Endothelial cell of umbilical vein (primary cell): ENCODE measurements at regions not wholly inside any gene's neighbourhood (a gene's known extent, or its start where the extent isn't known, plus 50 kb on each side); places are given as distances from the start of the nearest gene placed in this dataset.

Experiments used
- BruUV-seq: library from RNA; stranded (reverse); fragments of 400-500 nt; replicated peaks from 2 replicates; lab custom pipeline; 2021; lab: Mats Ljungman, UMichigan
- CTCF ChIA-PET: fragments of 300-600, 350-600 bp; sonication (Branson Sonifier 250); formaldehyde crosslinking; loops from one replicate; lab custom pipeline; 2021; ENCODE audit warnings: antibody characterized with exemption, inconsistent platforms; lab: Charles Lee
- POLR2A ChIA-PET: fragments of 300-600, 350-600 bp; sonication (Branson Sonifier 250); formaldehyde crosslinking; loops from one replicate; lab custom pipeline; 2021; ENCODE audit warnings: antibody characterized with exemption, inconsistent platforms; lab: Charles Lee
- DNase-seq: peaks from one replicate; pipeline ENCODE4 v3.0.0-alpha.2; 2011; ENCODE audit warnings: low read depth, low spot score
- FAIRE-seq: peaks from 2 replicates; lab custom pipeline; 2011; peaks lifted over from hg19 to GRCh38; lab: Jason Lieb, UNC
- H2AFZ ChIP-seq: 2 replicates; pipeline ENCODE4 v1.6.0; 2012; ENCODE audit warnings: low read depth, low read length, control low read depth, inconsistent platforms
- H3K27ac ChIP-seq: 2 replicates; pipeline ENCODE4 v1.5.1; 2011; ENCODE audit warnings: low read depth, mild to moderate bottlenecking, control low read depth, low read length, moderate library complexity; ENCODE audit not compliant: insufficient read depth
- H3K27me3 ChIP-seq, 2 experiments: 2 replicates each; pipeline versions ENCODE4 v1.6.0 to v1.6.1; 2011; ENCODE audit warnings: low read length in 2 of 2, mixed read lengths in 1 of 2; ENCODE audit not compliant: control insufficient read depth in 2 of 2, insufficient read depth in 2 of 2
- H3K36me3 ChIP-seq, 2 experiments: 2 replicates in 1 of 2; 3 replicates in 1 of 2; pipeline ENCODE4 v1.5.1; 2011; ENCODE audit warnings: low read length in 2 of 2, mild to moderate bottlenecking in 1 of 2, moderate library complexity in 1 of 2; ENCODE audit not compliant: control insufficient read depth in 2 of 2, insufficient read depth in 2 of 2; ENCODE audit errors: extremely low read depth in 1 of 2
- H3K4me1 ChIP-seq: 3 replicates; pipeline ENCODE4 v1.5.1; 2011; ENCODE audit warnings: mild to moderate bottlenecking, low read length; ENCODE audit not compliant: control insufficient read depth, insufficient read depth; ENCODE audit errors: extremely low read depth
- H3K4me2 ChIP-seq: 2 replicates; pipeline ENCODE4 v1.6.1; 2011; ENCODE audit warnings: low read length, control low read depth, mixed read lengths; ENCODE audit not compliant: insufficient read depth
- H3K4me3 ChIP-seq, 3 experiments: fragments of 200-600 bp in 1 of 3; sonication (generic), shearing (Covaris generic) in 1 of 3; replicated peaks in 1 of 3; 2 replicates each; pipeline ENCODE4 v1.5.1; 2011 to 2016; ENCODE audit warnings: control low read depth in 3 of 3, low read length in 3 of 3, mild to moderate bottlenecking in 2 of 3, inconsistent platforms in 1 of 3, low read depth in 1 of 3, moderate library complexity in 1 of 3; ENCODE audit not compliant: insufficient read depth in 1 of 3
- H3K79me2 ChIP-seq: 2 replicates; pipeline ENCODE4 v1.6.0; 2012; ENCODE audit warnings: low read length, inconsistent platforms; ENCODE audit not compliant: control insufficient read depth, insufficient read depth
- H3K9ac ChIP-seq: replicated peaks from 2 replicates; pipeline ENCODE3; 2011; ENCODE audit warnings: low read length, control low read depth; ENCODE audit not compliant: insufficient read depth; ENCODE audit errors: extremely low read depth
- H3K9me1 ChIP-seq: replicated peaks from 3 replicates; pipeline ENCODE4 v1.6.0; 2011; ENCODE audit warnings: mild to moderate bottlenecking, low read length; ENCODE audit not compliant: control insufficient read depth, insufficient read depth; ENCODE audit errors: extremely low read depth
- H3K9me3 ChIP-seq: replicated peaks from 2 replicates; pipeline ENCODE4 v1.5.1; 2012; ENCODE audit warnings: low read length, inconsistent platforms; ENCODE audit not compliant: control insufficient read depth, insufficient read depth
- H4K20me1 ChIP-seq: replicated peaks from 2 replicates; pipeline ENCODE3; 2011; ENCODE audit warnings: mild to moderate bottlenecking, low read length; ENCODE audit not compliant: control insufficient read depth, insufficient read depth; ENCODE audit errors: extremely low read depth
- CTCF ChIP-seq, 2 donors: IDR thresholded peaks; 1 replicate in 1 of 2; 2 replicates in 1 of 2; pipeline ENCODE4 v1.5.1; 2011; ENCODE audit warnings: low read length in 2 of 2, mild to moderate bottlenecking in 2 of 2, moderate library complexity in 2 of 2, control low read depth in 1 of 2, inconsistent platforms in 1 of 2, low read depth in 1 of 2; ENCODE audit not compliant: insufficient read depth in 1 of 2; ENCODE audit errors: extremely low read depth in 1 of 2
- EZH2 ChIP-seq: IDR thresholded peaks from 2 replicates; pipeline ENCODE4 v1.6.1; 2012; ENCODE audit warnings: borderline replicate concordance, low read depth, mild to moderate bottlenecking, moderate library complexity, low read length, inconsistent platforms; ENCODE audit not compliant: severe bottlenecking
- FOS ChIP-seq: IDR thresholded peaks from 2 replicates; pipeline ENCODE4 v1.6.1; 2011; ENCODE audit warnings: mild to moderate bottlenecking, low read length, moderate library complexity, borderline replicate concordance; ENCODE audit not compliant: insufficient read depth
- GATA2 ChIP-seq: IDR thresholded peaks from 2 replicates; pipeline ENCODE4 v1.7.0; 2011; ENCODE audit warnings: low read depth, mild to moderate bottlenecking, moderate library complexity, mixed read lengths, low read length; ENCODE audit not compliant: insufficient read length, insufficient read depth
- JUN ChIP-seq: IDR thresholded peaks from 2 replicates; pipeline ENCODE4 v1.6.1; 2011; ENCODE audit warnings: borderline replicate concordance, low read depth; ENCODE audit not compliant: insufficient read length, insufficient read depth
- MAX ChIP-seq: IDR thresholded peaks from 2 replicates; pipeline ENCODE4 v1.6.1; 2011; ENCODE audit not compliant: insufficient read depth, insufficient read length
- MYC ChIP-seq: IDR thresholded peaks from one replicate; pipeline ENCODE4 v1.6.1; 2011; ENCODE audit warnings: mild to moderate bottlenecking, low read depth, low read length
- POLR2A ChIP-seq: IDR thresholded peaks from 2 replicates; pipeline ENCODE4 v1.6.1; 2012; ENCODE audit warnings: low read depth, mild to moderate bottlenecking, control low read depth, low read length
- dilution Hi-C: fragments of 300-500 bp; cut with MboI; formaldehyde crosslinking; loops from one replicate; pipeline ENCODE4 v1.15.0; 2019; ENCODE audit warnings: low sequenced_read_pairs; ENCODE audit not compliant: extremely low pct_ligation_motif_present
- intact Hi-C: fragments of 100-400 bp; cut with micrococcal nuclease; formaldehyde crosslinking; loops from one replicate; pipeline ENCODE4 v1.10.0; 2022

GRCh38 chr6:2552526-2553154 lies 198.1 kb downstream of the MYLK4 start:
- H3K9ac ChIP-seq, result no peak overlapping the region
- dilution Hi-C loops, result no loop called here
- no TSS peak for BruUV-seq

More at GRCh38 chr6:2552526-2553154, 198.1 kb downstream of the MYLK4 start:
- no peak overlapping the region for H3K4me2 ChIP-seq
- H3K9me1 ChIP-seq, result no peaks in the 10 kb centered on the region
- H3K4me3 ChIP-seq, result no peak overlapping the region
- no peaks in the 10 kb centered on the region for H3K4me1 ChIP-seq
- H3K27me3 ChIP-seq, result peaks cover 0 to 2% of the 10 kb centered on the region in 2 experiments
- no peak overlapping the region for H2AFZ ChIP-seq
- TF ChIP-seq MAX (no peak), POLR2A (no peak), EZH2 (no peak), JUN (no peak), GATA2 (no peak), MYC (no peak), CTCF (IDR thresholded peaks at IDR 0.05; ENCODE audit: extremely low read depth in 1 of 2, insufficient read depth in 1 of 2, low read depth in 1 of 2, low read length in 2 of 2) (no peak), FOS (no peak)
- FAIRE-seq, result no peak
- H3K9me3 ChIP-seq, result no peaks in the 10 kb centered on the region
- CTCF ChIA-PET, result interaction anchor here (0.6 to 2.0 kb wide), 2 partner anchors 8 to 288 kb away, joined by 3 to 5 read pairs; no protein-coding TSS in a partner anchor
- POLR2A ChIA-PET, result no interaction called here
- intact Hi-C loops, result no loop called here
- no peaks in the 10 kb centered on the region for H4K20me1 ChIP-seq
- H3K79me2 ChIP-seq, result no peaks in the 10 kb centered on the region
- no peak overlapping the region for H3K27ac ChIP-seq
- H3K36me3 ChIP-seq, result no peaks in the 10 kb centered on the region
- no peak for DNase-seq
